D341Med (cell line): ENCODE measurements at regions not wholly inside any gene's neighbourhood (a gene's known extent, or its start where the extent isn't known, plus 50 kb on each side); places are given as distances from the start of the nearest gene placed in this dataset.
"Not testable (repeated sequence)": the region's sequence is repeated elsewhere in the genome, so short reads cannot be mapped to it uniquely, and the experiment has no call there.

Experiments used
- DNase-seq: peaks from one replicate; pipeline ENCODE4 v3.0.0; 2012; ENCODE audit warnings: low spot score

DNA sequence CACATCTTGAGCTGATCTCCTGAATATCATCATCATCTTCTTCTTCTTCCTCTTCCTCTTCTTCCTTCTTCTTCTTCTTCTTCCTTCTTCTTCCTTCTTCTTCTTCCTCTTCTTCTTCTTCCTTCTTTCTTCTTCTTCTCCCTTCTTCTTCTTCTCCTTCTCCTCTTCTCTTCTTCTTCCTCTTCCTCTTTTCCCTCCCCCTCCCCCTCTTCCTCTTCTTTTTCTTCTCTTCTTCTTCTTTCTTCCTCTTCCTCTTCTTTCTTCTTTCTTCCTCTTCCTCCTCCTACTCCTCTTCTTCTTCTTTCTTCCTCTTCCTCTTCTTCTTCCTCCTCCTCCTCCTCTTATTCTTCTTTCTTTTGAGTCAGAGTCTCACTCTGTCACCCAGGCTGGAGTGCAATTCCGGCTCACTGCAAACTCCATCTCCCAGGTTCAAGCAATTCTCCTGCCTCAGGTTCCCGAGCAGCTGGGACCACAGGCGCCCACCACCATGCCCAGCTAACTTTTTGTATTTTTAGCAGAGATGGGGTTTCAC is 197.9 kb upstream of the NANOGP8 start:
- no peak for DNase-seq

DNA sequence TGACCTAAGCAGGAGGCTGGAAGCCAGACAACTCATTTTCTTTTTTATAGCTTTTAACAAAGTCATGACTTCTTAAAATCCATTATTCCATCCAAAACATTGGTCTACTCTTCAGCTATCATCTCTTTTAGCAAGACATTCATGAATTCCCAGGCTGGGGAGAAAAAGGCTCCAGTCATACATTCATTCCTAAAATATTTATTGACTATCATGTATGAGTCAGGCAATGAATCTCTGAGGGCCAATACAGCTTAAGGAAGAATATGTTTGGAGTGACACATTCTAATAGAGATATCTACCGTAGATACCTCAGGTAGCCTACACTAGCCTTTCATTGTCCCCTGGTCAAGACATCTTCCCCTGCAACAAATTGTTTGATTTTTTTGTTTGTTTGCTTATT is 196.4 kb upstream of the NANOGP8 start:
- no peak for DNase-seq

DNA sequence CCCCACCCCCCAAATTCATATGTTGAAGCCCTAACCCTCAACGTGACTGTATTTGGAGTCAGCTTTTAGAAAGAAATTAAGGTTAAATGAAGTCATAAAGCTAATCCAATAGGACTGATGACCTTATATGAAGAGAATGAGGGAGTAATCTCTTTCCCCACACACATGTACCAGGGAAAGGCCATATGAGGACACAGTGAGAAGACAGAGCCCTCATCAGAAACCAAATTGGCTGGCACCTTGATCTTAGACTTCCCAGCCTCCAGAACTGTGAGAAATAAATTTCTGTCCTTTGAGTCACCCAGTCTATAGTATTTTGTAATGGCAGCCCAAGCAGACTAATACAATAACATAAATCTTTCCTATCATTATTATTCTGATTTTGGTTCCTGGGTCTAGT is 194.7 kb upstream of the NANOGP8 start:
- DNase-seq, result no peak

DNA sequence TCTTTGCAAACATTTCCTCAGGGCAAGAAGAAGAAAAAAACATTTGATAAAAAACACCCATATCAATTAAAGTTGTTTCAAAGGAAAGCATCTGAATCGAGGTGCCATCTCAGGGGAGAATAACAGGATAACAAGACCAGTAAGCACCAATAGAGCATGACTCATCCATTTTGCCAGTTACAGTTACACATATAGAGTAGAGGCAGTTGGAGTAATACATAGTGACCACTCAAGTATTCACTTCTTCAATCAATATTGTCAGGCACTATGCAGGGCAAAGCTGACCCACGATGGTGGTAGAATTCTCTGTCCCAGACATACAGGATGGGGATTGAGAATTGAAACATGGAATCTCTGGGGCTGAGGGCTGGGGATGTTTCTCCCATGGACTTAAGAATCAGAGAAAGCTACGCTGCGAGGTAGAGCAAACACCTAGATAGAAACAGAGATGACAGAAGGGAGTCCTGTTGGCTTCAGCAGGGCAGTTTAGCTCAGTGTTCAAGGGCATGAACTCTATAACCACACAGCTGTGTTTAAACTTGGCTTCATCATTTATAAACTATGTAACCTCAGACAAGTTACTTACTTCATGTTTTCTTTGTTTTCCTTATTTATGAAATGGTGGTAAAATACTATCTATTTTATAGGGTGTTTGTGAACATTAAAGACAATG is 186.4 kb upstream of the NANOGP8 start:
- DNase-seq, result no peak

DNA sequence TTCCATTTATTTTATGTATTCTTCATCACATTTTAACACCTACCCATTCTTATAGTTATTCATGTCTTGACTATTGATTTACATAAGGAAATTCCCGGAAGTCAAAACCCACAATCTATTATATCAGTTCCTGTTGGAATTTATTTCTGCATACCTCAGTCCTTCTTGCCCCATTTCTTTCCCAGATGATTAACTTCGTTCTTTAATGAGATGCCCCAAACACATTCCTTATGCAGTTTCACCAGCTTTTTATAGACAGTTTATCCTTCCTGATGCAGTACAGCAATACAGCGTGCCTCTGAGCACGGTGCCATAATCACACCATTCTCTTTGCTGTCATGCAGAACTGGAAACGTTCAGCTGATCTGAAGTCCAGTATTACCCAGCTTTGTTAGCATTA is 175.8 kb upstream of the NANOGP8 start:
- no peak for DNase-seq

DNA sequence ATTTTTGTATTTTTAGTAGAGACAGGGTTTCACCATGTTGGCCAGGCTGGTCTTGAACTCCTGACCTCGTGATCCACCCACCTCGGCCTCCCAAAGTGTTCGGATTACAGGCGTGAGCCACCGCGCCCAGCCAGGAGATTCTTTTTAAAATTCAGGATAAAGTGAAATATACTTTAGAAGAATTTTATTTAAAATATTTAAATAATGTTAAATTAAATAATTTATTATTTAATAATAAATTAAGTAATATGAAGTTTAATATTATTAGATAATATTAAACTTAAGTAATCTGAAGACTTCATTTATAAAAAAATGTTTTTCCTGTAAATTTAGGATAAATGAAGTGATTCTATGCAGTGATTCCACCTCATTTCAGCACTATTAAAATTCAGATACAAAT is 175.2 kb upstream of the NANOGP8 start:
- not testable (repeated sequence) for DNase-seq

DNA sequence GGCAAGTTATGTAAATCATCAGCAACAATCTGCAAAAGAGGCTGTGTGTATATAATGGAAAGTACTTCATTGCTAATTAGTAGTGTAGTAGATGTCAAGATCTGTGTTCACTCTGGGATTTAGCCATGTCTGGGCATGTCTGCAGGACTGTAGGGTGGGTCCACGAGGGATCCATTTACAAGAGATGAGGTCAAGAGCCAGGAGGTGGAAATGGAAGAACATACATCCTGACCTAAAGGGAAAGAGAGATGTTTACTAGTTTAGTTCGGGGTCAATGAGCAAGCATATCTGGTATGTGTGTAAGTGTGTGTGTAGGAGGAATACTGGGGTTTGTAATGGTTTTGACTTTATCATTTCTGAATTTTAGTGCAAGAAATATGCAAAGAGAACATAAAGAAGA is 171.5 kb upstream of the NANOGP8 start:
- no peak for DNase-seq

DNA sequence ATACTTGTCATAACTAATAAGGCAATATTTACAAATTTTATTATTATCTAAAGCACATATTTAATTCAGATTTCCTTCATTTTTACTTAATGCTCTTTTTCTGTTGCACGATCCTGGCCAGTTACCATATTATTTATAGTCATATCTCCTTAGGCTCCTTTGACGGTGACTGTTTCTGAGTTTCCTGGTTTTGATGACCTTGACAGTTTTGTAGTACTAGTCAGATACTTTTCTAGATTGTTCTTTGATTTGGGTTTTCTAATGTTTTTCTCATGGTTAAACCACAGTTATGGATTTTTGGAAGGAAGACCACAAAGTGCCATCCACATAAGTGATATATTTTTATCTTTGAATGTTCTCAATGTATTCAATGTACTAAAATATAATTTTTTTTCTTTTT is 171.0 kb upstream of the NANOGP8 start:
- no peak for DNase-seq

DNA sequence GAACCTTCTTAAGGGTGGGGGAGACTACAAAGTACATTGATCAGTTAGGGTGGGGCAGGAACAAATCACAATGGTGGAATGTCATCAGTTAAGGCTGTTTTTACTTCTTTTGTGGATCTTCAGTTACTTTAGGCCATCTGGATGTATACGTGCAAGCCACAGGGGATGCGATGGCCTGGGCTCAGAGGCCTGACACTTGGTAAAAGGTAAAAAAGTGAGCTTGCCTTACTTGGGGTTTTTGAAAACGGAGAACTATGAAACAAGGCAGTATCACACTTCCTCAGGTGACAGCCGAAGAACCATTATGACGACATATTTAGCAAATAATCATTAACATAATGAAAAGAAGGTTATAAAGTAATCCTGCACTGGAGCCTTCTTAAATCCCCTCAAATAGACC is 169.8 kb upstream of the NANOGP8 start:
- not testable (repeated sequence) for DNase-seq

DNA sequence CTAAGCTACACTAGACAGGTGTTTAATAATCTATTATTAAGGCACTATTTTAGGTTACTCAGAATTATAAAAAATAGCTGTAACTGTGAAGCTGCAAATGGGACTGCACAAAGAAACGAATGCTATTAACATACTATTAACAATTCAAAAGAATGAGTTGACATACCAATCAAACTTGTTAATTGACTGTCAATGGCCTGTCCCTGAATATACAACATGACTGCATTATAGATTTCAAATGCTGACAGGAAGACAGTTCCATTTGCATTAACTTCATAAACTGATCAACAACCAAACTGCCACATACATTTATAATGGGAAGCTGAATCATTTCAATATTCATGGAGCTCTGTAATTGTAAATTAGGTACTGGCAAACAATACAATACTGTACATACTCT is 169.0 kb upstream of the NANOGP8 start:
- DNase-seq, result no peak

DNA sequence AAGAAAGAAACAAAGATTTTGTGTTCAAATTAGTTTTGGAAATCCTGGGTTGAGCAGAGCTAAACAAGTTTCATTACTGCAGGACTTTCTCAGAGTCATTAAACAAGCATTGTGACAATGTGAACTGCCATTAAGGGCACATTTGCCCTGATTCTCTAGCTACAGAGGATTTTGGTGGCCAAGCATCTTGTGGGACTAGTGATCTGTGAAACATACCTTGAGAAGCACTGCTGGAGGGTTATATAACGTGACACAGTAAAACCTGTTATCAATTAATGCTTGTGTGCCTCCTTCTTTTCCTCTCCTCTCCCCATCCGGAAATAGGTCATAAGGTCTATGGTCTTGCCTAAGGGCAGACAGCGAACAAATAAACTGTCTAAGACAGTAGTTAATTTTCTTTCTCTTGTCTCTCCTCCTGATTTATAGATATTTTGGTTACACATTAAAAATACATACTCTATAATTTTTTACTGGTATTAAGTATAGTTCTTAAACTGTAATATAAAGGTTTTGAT is 167.3 kb upstream of the NANOGP8 start:
- no peak for DNase-seq

DNA sequence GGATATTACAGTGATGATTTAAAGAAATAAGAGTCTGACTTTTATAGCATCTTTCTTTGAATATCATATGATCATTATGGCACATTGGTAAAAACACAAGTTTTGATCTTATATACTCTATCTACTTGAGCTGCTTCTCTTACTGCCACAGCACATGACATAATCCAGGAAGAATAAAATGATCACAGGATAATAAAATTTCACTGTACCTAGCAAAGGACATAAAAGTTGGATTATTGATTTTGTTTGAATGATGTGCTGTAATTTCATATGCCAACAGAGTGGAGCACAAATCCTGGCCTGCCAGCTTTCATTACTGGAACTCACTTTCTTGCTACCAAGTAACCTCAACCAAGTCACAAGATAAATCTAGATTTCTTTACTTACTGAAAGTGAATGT is 162.1 kb upstream of the NANOGP8 start:
- DNase-seq, result no peak

DNA sequence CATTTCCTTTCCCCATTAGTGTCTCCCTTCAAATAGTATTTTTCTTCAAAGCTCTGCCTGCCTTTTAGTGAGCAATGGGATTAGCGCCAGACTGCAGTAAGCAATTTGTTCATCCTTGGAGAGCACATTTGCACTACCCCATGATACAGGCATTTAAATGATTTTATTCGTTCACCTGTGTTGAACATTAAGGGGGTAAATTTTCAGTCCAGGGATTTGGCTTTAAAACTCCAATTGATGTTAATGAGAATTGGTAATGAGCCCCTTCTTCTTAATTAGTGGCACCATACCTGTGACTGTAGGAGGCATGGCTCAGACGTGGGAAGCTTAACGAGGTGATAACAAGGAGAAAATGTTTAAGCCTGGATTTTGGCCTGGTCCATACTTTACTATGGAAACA is 161.4 kb upstream of the NANOGP8 start:
- no peak for DNase-seq

DNA sequence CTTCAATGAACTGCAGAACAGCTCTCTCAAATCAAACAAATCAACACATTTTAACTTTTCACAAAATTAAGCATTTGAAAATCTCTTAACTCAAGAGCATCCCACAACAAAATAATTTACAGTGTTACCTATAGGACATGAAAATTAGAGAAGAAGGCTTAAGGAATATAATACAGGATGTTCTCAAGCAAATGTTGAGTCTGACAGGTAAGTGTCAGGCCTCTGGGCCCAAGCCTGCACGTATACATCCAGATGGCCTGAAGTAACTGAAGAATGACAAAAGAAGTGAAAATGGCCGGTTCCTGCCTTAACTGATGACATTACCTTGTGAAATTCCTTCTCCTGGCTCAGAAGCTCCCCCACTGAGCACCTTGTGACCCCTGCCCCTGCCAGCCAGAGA is 160.6 kb upstream of the NANOGP8 start:
- not testable (repeated sequence) for DNase-seq

DNA sequence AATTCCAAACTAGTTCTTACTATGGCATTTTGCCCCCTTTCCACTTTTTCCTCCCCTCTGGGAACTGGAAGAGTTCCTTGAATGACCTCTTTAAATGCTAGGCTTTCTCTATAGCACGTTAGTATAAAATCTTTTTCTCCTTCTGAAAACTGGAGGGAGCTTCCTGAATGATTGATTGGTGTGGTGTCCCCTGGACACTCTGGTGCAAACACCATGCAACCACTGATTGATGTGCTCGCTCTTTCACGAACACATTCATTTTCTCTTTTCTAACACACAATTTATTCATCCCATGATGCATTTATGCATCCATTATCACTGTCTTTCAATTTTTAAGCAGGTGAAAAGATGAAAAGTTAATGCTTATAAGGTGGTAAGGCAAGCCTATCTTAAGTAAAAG is 159.1 kb upstream of the NANOGP8 start:
- no peak for DNase-seq

DNA sequence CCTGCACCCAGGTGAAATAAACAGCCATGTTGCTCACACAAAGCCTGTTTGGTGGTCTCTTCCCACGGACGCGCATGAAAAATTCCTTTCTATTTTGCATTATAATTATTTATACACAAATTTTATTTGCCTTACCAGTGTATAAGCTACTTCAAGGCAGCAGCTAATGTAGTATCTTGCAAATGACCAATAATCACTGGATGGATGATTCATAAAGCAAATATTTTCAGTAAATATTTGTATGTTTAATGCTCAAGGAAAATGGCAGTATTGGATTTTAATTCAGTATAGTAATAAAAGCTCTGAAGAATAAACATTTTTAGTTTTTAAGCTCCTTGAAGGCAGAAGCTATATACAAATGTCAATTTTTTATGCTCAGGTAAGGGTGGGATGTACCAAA is 158.7 kb upstream of the NANOGP8 start:
- no peak for DNase-seq

DNA sequence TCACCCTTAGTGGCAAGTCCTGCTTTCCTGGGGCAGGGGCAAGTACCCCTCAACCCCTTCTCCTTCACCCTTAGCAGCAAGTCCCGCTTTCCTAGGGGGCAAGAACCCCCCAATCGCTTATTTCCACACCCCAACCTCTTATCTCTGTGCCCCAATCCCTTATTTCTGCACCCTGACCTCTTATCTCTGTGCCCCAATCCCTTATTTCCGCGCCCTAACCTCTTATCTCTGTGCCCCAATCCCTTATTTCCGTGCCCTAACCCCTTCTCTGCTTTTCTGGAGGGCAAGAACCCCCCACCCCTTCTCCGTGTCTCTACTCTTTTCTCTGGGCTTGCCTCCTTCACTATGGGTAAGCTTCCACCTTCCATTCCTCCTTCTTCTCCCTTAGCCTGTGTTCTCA is 154.6 kb upstream of the NANOGP8 start:
- DNase-seq, result not testable (repeated sequence)

DNA sequence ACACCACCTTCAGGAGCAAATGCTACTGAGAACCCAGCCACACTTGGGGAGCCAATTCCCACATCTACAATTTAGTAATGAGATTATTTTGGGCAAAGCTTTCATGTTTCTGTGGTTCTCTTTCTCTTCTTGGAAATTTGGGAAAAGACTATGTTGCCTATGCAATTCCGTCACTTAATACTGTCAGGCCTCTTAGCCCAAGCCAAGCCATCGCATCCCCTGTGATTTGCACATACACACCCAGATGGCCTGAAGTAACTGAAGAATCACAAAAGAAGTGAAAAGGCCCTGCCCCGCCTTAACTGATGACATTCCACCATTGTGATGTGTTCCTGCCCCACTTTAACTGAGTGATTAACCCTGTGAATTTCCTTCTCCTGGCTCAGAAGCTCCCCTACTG is 153.4 kb upstream of the NANOGP8 start:
- not testable (repeated sequence) for DNase-seq

DNA sequence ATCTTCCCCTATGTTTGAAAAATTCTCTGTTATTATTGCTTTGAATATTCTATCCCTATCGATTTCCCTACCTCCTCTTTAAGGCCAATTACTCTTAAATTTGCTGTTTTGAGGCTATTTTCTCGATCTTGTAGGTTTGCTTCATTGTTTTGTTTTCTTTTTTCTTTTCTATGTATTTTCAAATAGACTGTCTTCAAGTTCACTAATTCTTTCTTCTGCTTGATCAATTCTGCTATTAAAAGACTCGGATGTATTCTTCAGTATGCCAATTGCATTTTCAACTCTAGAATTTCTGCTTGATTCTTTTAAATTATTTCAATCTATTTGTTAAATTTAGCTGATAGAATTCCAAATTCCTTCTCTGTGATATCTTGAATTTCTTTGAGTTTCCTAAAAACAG is 144.0 kb upstream of the NANOGP8 start:
- no peak for DNase-seq

DNA sequence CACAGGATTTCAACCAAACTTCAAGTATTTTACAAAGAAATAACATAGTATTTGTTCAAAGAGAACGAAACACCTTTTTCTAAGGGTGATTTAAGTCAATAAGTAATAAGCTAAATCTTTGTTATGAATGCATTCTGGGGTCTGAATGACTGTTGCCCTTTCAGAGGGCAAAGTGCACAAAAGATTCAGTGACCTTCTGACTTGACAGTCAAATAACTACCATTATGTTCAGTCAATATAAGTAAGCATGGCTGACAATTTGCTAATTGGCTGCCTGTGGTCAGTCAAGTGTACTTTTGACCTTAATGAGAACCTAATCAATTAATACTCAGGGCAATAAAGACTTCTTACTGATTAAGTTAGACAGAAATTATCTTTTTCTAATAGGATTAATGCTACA is 133.1 kb upstream of the NANOGP8 start:
- DNase-seq, result no peak

DNA sequence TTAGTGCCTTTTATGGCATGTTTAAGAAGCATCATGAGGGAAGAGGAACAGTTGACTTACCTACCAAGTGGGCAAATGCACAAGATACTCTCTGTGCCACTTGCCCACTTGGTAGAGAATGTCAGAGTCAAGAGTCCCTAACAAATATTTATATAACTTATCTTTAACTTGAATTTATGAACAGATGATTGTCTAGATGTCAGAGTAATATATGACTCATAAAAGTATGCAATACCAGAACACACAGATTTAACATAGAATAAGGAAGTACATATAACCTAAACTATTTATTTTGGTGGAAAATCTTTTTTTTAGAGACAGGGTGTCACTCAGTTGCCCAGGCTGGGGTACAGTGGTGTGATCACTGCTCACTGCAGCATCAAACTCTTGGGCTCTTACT is 130.0 kb upstream of the NANOGP8 start:
- no peak for DNase-seq

DNA sequence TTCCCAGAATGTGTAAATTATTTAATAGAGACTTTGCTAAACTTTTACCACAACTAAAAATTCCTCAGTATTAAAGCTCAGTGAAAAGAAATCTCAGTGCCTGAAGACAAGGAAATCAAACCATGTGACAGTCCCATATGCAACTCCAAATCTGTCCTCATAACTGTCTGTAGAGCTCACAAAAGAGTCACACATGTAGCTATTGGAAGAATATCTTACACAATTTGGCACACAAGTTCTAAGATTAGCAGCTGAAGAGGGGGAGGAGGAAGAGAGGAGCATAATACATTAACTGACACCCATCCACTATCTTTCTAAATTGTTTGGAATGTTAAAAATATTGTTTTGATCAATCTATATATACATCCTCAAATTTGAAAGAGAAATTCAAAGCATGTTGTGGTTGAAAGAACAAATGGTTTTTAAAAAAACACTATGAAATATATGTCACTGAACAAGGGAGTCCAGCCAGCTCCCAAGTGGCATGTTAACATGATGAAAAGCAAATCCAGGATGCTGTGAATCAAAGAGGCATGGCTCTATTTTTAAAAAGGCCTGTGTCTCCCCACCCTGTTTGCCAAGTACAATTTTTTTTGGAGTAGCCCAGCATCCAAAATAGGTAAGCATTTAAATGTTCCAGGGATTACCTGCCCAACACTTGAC is 126.3 kb upstream of the NANOGP8 start:
- no peak for DNase-seq

DNA sequence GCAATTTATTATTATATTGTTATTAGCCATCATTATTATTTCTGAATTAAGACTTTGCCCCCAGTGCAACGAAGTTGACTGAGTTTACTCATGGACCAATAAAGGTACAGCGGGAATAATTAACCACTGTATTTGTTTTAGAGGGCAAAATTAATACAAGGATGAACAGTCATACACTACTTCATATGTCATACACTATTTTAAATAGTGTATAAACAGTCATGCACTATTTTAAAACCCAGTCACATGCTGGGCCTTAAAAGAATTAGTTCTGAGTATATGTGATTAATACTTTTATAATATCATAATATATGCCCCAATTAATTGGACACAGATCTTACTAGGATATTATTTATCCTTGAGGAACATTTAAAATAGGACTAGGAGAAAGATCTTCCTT is 125.3 kb upstream of the NANOGP8 start:
- DNase-seq, result no peak

DNA sequence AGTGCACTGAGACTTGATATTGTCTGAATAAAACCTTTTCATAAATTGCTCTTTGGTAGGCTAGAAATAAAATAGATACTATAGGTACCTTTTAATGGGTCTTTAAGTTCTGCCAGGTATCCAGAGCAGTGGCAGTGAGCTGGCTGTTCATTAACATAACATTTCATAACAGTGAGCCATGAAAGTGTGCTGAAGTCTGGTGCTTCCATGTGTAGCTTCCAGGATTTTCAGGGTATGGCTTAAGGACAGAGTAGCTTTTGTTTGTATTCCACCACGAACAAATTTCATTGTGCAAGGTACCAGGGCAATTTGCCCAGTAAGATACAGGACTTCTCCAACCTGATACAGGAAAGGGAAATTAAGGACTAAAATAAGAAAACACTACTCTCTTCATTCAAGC is 124.7 kb upstream of the NANOGP8 start:
- DNase-seq, result no peak
